ENCODE measurements at regions not wholly inside any gene's neighbourhood (a gene's known extent, or its start where the extent isn't known, plus 50 kb on each side); places are given as distances from the start of the nearest gene placed in this dataset.

- BruUV-seq (replicated peaks), result no TSS peak
- CTCF ChIA-PET, result no interaction called here
- ATAC-seq, result no peak
These were observed 53.8 kb upstream of the RANBP3L start for GRCh38 chr5:36355516-36355915.

More at GRCh38 chr5:36355516-36355915, 53.8 kb upstream of the RANBP3L start:
- no peaks in the 10 kb centered on the region for H3K4me1 ChIP-seq (ENCODE audit: control insufficient read depth in 1 of 2, insufficient read depth in 2 of 2, low read length in 2 of 2)
- no peak overlapping the region for H2AFZ ChIP-seq (ENCODE audit: low read depth, low read length, poor library complexity, severe bottlenecking)
- H3K27me3 ChIP-seq (ENCODE audit: insufficient read depth, low read length), result no peaks in the 10 kb centered on the region
- intact Hi-C loops (cut with micrococcal nuclease), result no loop called here
- DNase-seq (ENCODE audit: low read depth, low spot score), result no peak
- H3K9me2 ChIP-seq (ENCODE audit: insufficient read depth), result no peaks in the 10 kb centered on the region
- ChIA-PET RAD21 (ENCODE audit: low non-redundant PET in 1 of 2, low total read pairs in 2 of 2, uncharacterized antibody in 2 of 2, unreplicated experiment in 2 of 2) (no interaction called here), POLR2A (no interaction called here)
- no peak for TF ChIP-seq FOSL1 (IDR thresholded peaks at IDR 0.05; ENCODE audit: low read depth)
- no peak for TF ChIP-seq ZNF274 (IDR thresholded peaks at IDR 0.05; ENCODE audit: low read depth, low read length)
- TF ChIP-seq YY1 (IDR thresholded peaks at IDR 0.05; ENCODE audit: extremely low read depth, insufficient replicate concordance, low read depth, low read length), result no peak
- no peak for TF ChIP-seq JUND (IDR thresholded peaks at IDR 0.05)
- no peak for TF ChIP-seq REST (IDR thresholded peaks at IDR 0.05; ENCODE audit: low read depth)
- TF ChIP-seq CTCF (IDR thresholded peaks at IDR 0.05 in 2 of 3, conservative IDR thresholded peaks at IDR 0.05 in 1 of 3; ENCODE audit: borderline replicate concordance in 1 of 3, insufficient read depth in 1 of 3, low read depth in 2 of 3, low read length in 2 of 3), result no peak
- no peak for TF ChIP-seq MAX (IDR thresholded peaks at IDR 0.05)
- TF ChIP-seq EZH2 (IDR thresholded peaks at IDR 0.05), result no peak
- TF ChIP-seq ELF1 (IDR thresholded peaks at IDR 0.05; ENCODE audit: borderline replicate concordance, low read depth), result no peak
- no peak for TF ChIP-seq EGR1 (IDR thresholded peaks at IDR 0.05; ENCODE audit: low read depth)
- TF ChIP-seq ATF3 (IDR thresholded peaks at IDR 0.05), result no peak
- TF ChIP-seq CEBPB (IDR thresholded peaks at IDR 0.05; ENCODE audit: low read depth), result no peak
- no peak for TF ChIP-seq POLR2A (IDR thresholded peaks at IDR 0.05; ENCODE audit: borderline replicate concordance, extremely low read depth, insufficient read depth, insufficient read length)
- TF ChIP-seq SIN3A (IDR thresholded peaks at IDR 0.05; ENCODE audit: low read depth), result no peak
- no peak for TF ChIP-seq SRF (IDR thresholded peaks at IDR 0.05; ENCODE audit: low read depth)
- no peak for TF ChIP-seq SP1 (IDR thresholded peaks at IDR 0.05; ENCODE audit: low read depth)
- TF ChIP-seq CBX3 (IDR thresholded peaks at IDR 0.05; ENCODE audit: low read depth), result no peak
- no peak for TF ChIP-seq EZH2phosphoT487 (IDR thresholded peaks at IDR 0.05; ENCODE audit: borderline replicate concordance)
- TF ChIP-seq ZFX (IDR thresholded peaks at IDR 0.05), result no peak
- TF ChIP-seq TCF7L2 (IDR thresholded peaks at IDR 0.05; ENCODE audit: borderline replicate concordance, extremely low read depth, insufficient read depth, insufficient read length), result no peak
- no peak overlapping the region for H3K27ac ChIP-seq (ENCODE audit: low read depth, low read length)
- H3K9ac ChIP-seq (ENCODE audit: low read length), result no peak overlapping the region
- H4K20me1 ChIP-seq (ENCODE audit: insufficient read depth), result no peaks in the 10 kb centered on the region
- H3K79me2 ChIP-seq (ENCODE audit: insufficient read depth, low read length), result no peaks in the 10 kb centered on the region
- no peaks in the 10 kb centered on the region for H3K9me3 ChIP-seq (ENCODE audit: control insufficient read depth in 1 of 2, insufficient read depth in 1 of 2, low read depth in 1 of 2, low read length in 2 of 2)
- no peaks in the 10 kb centered on the region for H3K36me3 ChIP-seq (ENCODE audit: control insufficient read depth in 1 of 2, insufficient read depth in 2 of 2, low read length in 2 of 2)
- H3K4me3 ChIP-seq (replicated peaks in 1 of 2; ENCODE audit: low read depth in 1 of 2, low read length in 2 of 2), result no peak overlapping the region
- H3K4me2 ChIP-seq (ENCODE audit: low read length), result no peak overlapping the region

Measured in HCT116 (cell line).